Panc1 (cell line): ENCODE measurements at regions not wholly inside any gene's neighbourhood (a gene's known extent, or its start where the extent isn't known, plus 50 kb on each side); places are given as distances from the start of the nearest gene placed in this dataset.

Experiments used
- ATAC-seq: fragments of 200-7000 bp; cut with Tn5 transposase; 2 replicates; pipeline ENCODE4 v1.9.1; 2020; ENCODE audit warnings: mild to moderate bottlenecking, moderate library complexity
- BruUV-seq: library from RNA; stranded (reverse); fragments of 400-500 nt; replicated peaks from 2 replicates; lab custom pipeline; 2021; lab: Mats Ljungman, UMichigan
- CTCF ChIA-PET: fragments of 300-600 bp; sonication (Branson Sonifier 250); formaldehyde crosslinking; loops from one replicate; lab custom pipeline; 2022; ENCODE audit warnings: antibody characterized with exemption; lab: Charles Lee
- POLR2A ChIA-PET: fragments of 300-600 bp; sonication (Branson Sonifier 250); formaldehyde crosslinking; loops from one replicate; lab custom pipeline; 2022; ENCODE audit warnings: antibody characterized with exemption; lab: Charles Lee
- DNase-seq: peaks from one replicate; pipeline ENCODE4 v3.0.0-alpha.2; 2010; ENCODE audit warnings: low read depth, low spot score
- H3K27ac ChIP-seq: 2 replicates; pipeline ENCODE4 v1.5.1; 2011; ENCODE audit warnings: mild to moderate bottlenecking, low read length, inconsistent platforms
- H3K27me3 ChIP-seq: fragments of 200-500 bp; sonication (Bioruptor generic); 2 replicates; pipeline ENCODE4 v1.6.0; 2014; ENCODE audit warnings: low read length, inconsistent platforms; ENCODE audit not compliant: control insufficient read depth, insufficient read depth
- H3K36me3 ChIP-seq: fragments of 200-500 bp; sonication (Bioruptor generic); 2 replicates; pipeline ENCODE4 v1.5.1; 2014; ENCODE audit warnings: inconsistent platforms, mild to moderate bottlenecking, low read length, moderate library complexity; ENCODE audit not compliant: control insufficient read depth, insufficient read depth
- H3K4me1 ChIP-seq: 2 replicates; pipeline ENCODE4 v1.5.1; 2011; ENCODE audit warnings: inconsistent platforms, mild to moderate bottlenecking, low read length, moderate library complexity; ENCODE audit not compliant: control insufficient read depth, insufficient read depth
- H3K4me3 ChIP-seq, 2 experiments: 2 replicates each; pipeline ENCODE4 v1.5.1; 2011 to 2012; ENCODE audit warnings: low read depth in 2 of 2, low read length in 2 of 2, mild to moderate bottlenecking in 2 of 2, inconsistent platforms in 1 of 2, moderate library complexity in 1 of 2
- H3K9me3 ChIP-seq: fragments of 200-500 bp; sonication (Bioruptor generic); 2 replicates; pipeline ENCODE4 v1.5.1; 2014; ENCODE audit warnings: low read depth, mild to moderate bottlenecking, inconsistent platforms, low read length, moderate library complexity; ENCODE audit not compliant: control insufficient read depth, insufficient read depth
- POLR2AphosphoS5 ChIP-seq: IDR thresholded peaks from 2 replicates; pipeline ENCODE4 v1.6.1; 2012; ENCODE audit warnings: mild to moderate bottlenecking, low read depth, low read length, moderate library complexity
- SIN3A ChIP-seq: IDR thresholded peaks from 2 replicates; pipeline ENCODE4 v1.6.1; 2012; ENCODE audit warnings: low read depth, mild to moderate bottlenecking, low read length, moderate library complexity, borderline replicate concordance; ENCODE audit not compliant: insufficient read depth
- TCF7L2 ChIP-seq: IDR thresholded peaks from 2 replicates; pipeline ENCODE4 v1.6.1; 2011; ENCODE audit warnings: mild to moderate bottlenecking, low read depth, low read length, inconsistent platforms
- in situ Hi-C: cut with HindIII; loops from 2 replicates; pipeline ENCODE4 v1.10.0; 2016; ENCODE audit warnings: low sequenced_read_pairs, low pct_unique_long_range_greater_than_20kb
- intact Hi-C: fragments of 100-400 bp; cut with micrococcal nuclease; formaldehyde crosslinking; loops from one replicate; pipeline ENCODE4 v1.10.0; 2022; ENCODE audit not compliant: unreplicated experiment
- TF ChIP-seq, protein P1 (sequence below): fragments of 450-650 bp; IDR thresholded peaks from 2 replicates; pipeline ENCODE4 v1.5.1; 2017; ENCODE audit warnings: mild to moderate bottlenecking
- TF ChIP-seq, protein P2 (sequence below), 2 experiments: IDR thresholded peaks; 2 replicates each; pipeline ENCODE4 v1.6.1; 2011 to 2012; ENCODE audit warnings: low read depth in 2 of 2, control low read depth in 1 of 2, low read length in 1 of 2, mild to moderate bottlenecking in 1 of 2, moderate library complexity in 1 of 2; ENCODE audit not compliant: insufficient read depth in 1 of 2

DNA sequence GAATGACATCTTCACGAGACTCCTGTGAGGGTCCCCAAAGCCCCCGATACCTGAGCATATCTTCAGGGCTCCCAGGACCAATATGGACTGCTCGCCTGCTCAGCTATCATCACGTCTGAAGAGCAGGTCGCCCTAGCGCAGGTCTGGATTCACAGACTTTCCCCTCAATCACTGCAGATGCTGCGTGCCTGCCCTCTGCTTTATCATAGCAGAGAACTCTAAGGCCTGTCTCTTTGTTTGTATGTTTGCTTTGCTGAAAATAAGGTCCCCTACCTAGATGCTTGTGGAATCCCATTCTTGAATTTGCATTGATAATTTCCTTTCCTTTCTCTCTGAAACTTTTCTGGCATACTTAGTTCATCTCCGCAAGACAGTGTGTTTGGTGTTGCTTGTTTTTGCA lies 140.3 kb upstream of the NSMCE3 start:
- Histone ChIP-seq H3K4me3 (no peak overlapping the region), H3K9me3 (no peaks in the 10 kb centered on the region), H3K27ac (no peak overlapping the region), H3K36me3 (no peaks in the 10 kb centered on the region; the same call in 1 of the 2 replicates), H3K27me3 (no peaks in the 10 kb centered on the region), H3K4me1 (no peaks in the 10 kb centered on the region)
- POLR2A ChIA-PET, result no interaction called here
- DNase-seq (no peak), ATAC-seq (no peak)
- BruUV-seq, result no TSS peak
- intact Hi-C loops, result no loop called here
- CTCF ChIA-PET, result no interaction called here
- TF ChIP-seq, protein P1, sequence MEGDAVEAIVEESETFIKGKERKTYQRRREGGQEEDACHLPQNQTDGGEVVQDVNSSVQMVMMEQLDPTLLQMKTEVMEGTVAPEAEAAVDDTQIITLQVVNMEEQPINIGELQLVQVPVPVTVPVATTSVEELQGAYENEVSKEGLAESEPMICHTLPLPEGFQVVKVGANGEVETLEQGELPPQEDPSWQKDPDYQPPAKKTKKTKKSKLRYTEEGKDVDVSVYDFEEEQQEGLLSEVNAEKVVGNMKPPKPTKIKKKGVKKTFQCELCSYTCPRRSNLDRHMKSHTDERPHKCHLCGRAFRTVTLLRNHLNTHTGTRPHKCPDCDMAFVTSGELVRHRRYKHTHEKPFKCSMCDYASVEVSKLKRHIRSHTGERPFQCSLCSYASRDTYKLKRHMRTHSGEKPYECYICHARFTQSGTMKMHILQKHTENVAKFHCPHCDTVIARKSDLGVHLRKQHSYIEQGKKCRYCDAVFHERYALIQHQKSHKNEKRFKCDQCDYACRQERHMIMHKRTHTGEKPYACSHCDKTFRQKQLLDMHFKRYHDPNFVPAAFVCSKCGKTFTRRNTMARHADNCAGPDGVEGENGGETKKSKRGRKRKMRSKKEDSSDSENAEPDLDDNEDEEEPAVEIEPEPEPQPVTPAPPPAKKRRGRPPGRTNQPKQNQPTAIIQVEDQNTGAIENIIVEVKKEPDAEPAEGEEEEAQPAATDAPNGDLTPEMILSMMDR, result no peak
- TF ChIP-seq, protein P2, sequence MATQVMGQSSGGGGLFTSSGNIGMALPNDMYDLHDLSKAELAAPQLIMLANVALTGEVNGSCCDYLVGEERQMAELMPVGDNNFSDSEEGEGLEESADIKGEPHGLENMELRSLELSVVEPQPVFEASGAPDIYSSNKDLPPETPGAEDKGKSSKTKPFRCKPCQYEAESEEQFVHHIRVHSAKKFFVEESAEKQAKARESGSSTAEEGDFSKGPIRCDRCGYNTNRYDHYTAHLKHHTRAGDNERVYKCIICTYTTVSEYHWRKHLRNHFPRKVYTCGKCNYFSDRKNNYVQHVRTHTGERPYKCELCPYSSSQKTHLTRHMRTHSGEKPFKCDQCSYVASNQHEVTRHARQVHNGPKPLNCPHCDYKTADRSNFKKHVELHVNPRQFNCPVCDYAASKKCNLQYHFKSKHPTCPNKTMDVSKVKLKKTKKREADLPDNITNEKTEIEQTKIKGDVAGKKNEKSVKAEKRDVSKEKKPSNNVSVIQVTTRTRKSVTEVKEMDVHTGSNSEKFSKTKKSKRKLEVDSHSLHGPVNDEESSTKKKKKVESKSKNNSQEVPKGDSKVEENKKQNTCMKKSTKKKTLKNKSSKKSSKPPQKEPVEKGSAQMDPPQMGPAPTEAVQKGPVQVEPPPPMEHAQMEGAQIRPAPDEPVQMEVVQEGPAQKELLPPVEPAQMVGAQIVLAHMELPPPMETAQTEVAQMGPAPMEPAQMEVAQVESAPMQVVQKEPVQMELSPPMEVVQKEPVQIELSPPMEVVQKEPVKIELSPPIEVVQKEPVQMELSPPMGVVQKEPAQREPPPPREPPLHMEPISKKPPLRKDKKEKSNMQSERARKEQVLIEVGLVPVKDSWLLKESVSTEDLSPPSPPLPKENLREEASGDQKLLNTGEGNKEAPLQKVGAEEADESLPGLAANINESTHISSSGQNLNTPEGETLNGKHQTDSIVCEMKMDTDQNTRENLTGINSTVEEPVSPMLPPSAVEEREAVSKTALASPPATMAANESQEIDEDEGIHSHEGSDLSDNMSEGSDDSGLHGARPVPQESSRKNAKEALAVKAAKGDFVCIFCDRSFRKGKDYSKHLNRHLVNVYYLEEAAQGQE (IDR thresholded peaks at IDR 0.05; ENCODE audit: insufficient read depth in 1 of 2, low read depth in 2 of 2, low read length in 1 of 2), result no peak
- TF ChIP-seq SIN3A (no peak), TCF7L2 (no peak), POLR2AphosphoS5 (no peak)
- in situ Hi-C loops, result no loop called here

DNA sequence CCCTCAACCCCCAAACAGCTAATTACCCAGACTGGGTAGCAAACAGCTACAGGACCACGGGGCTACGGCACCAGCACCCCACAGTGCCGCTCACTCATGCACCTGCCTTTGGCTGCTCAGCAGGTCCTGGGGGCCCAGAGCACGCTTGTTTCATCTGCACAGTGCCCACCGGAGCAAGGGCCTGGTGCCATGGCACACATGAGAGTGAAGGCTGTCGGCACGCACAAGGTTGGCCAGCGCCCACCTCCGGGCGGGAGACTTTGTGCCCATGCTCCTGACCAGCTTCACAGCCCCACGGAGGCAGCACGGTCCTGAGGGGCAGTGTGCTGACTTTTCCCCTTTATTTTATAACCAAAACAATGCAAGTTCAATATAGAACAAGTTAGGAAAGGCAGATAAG lies 135.9 kb upstream of the NSMCE3 start:
- no TSS peak for BruUV-seq

More for the DNA sequence above, 135.9 kb upstream of the NSMCE3 start:
- ATAC-seq, result no peak
- Histone ChIP-seq H3K27me3 (no peaks in the 10 kb centered on the region), H3K4me1 (no peaks in the 10 kb centered on the region), H3K36me3 (no peaks in the 10 kb centered on the region), H3K9me3 (no peaks in the 10 kb centered on the region), H3K27ac (no peak overlapping the region), H3K4me3 (no peak overlapping the region)
- DNase-seq, result no peak
- ChIA-PET POLR2A (no interaction called here), CTCF (no interaction called here)
- intact Hi-C loops, result no loop called here
- TF ChIP-seq POLR2AphosphoS5 (no peak), SIN3A (no peak), TCF7L2 (no peak)
- TF ChIP-seq, protein P1, result no peak
- TF ChIP-seq, protein P2 (IDR thresholded peaks at IDR 0.05; ENCODE audit: insufficient read depth in 1 of 2, low read depth in 2 of 2, low read length in 1 of 2), result no peak
- in situ Hi-C loops, result no loop called here
